ENCODE measurements at regions not wholly inside any gene's neighbourhood (a gene's known extent, or its start where the extent isn't known, plus 50 kb on each side); places are given as distances from the start of the nearest gene placed in this dataset.

GRCh38 chr2:203817147-203817546 is 50.4 kb upstream of the CTLA4 start:
- H3K27me3 ChIP-seq (ENCODE audit: low read depth, low read length) = peaks cover 85% of the 10 kb centered on the region
- no peak overlapping the region for H3K4me3 ChIP-seq (ENCODE audit: low read length)
- no peak overlapping the region for H3K27ac ChIP-seq (ENCODE audit: low read length)
- 0 out of 2 replicates have a peak, but pooled peaks cover 2% of the 10 kb centered on the region for H4K20me1 ChIP-seq (ENCODE audit: insufficient read depth, low read length)
- no peak overlapping the region for H3K9ac ChIP-seq (ENCODE audit: low read length)
- no peak for TF ChIP-seq EZH2phosphoT487 (IDR thresholded peaks at IDR 0.05; ENCODE audit: low read depth)
- TF ChIP-seq, protein P1, sequence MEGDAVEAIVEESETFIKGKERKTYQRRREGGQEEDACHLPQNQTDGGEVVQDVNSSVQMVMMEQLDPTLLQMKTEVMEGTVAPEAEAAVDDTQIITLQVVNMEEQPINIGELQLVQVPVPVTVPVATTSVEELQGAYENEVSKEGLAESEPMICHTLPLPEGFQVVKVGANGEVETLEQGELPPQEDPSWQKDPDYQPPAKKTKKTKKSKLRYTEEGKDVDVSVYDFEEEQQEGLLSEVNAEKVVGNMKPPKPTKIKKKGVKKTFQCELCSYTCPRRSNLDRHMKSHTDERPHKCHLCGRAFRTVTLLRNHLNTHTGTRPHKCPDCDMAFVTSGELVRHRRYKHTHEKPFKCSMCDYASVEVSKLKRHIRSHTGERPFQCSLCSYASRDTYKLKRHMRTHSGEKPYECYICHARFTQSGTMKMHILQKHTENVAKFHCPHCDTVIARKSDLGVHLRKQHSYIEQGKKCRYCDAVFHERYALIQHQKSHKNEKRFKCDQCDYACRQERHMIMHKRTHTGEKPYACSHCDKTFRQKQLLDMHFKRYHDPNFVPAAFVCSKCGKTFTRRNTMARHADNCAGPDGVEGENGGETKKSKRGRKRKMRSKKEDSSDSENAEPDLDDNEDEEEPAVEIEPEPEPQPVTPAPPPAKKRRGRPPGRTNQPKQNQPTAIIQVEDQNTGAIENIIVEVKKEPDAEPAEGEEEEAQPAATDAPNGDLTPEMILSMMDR (IDR thresholded peaks at IDR 0.05; ENCODE audit: low read depth, low read length) = no peak
- H3K4me1 ChIP-seq (ENCODE audit: low read length) = peaks cover 33% of the 10 kb centered on the region
- no peak overlapping the region for H3K4me2 ChIP-seq (ENCODE audit: low read length)
- H3K9me3 ChIP-seq (ENCODE audit: insufficient read depth, low read length) = no peaks in the 10 kb centered on the region
- no peak overlapping the region for H2AFZ ChIP-seq (ENCODE audit: low read depth, low read length)
- H3K79me2 ChIP-seq (ENCODE audit: low read length) = no peaks in the 10 kb centered on the region
- H3K36me3 ChIP-seq (replicated peaks; ENCODE audit: low read depth, low read length) = no peaks in the 10 kb centered on the region
